Ovary (tissue), 7 donors: ENCODE measurements at regions not wholly inside any gene's neighbourhood (a gene's known extent, or its start where the extent isn't known, plus 50 kb on each side); places are given as distances from the start of the nearest gene placed in this dataset.

Experiments
- DNase-seq, 5 donors: peaks; one replicate each; pipeline ENCODE4 v3.0.0-alpha.2; 2019 to 2020
- H3K27ac ChIP-seq, 2 donors: fragments of 200-600 bp; one replicate each; pipeline versions ENCODE4 v1.5.1 to v1.8.0; 2019 to 2022
- H3K27me3 ChIP-seq: fragments of 200-600 bp; one replicate; pipeline ENCODE4 v1.8.0; 2022
- H3K36me3 ChIP-seq: fragments of 200-600 bp; sonication (generic); one replicate; pipeline ENCODE4 v1.5.1; 2019
- H3K4me1 ChIP-seq: one replicate; pipeline ENCODE4 v1.8.1; 2013; ENCODE audit warnings: mild to moderate bottlenecking, moderate library complexity; ENCODE audit not compliant: insufficient read depth
- H3K4me3 ChIP-seq: fragments of 200-600 bp; sonication (generic); one replicate; pipeline ENCODE4 v1.5.1; 2017
- H3K9me3 ChIP-seq, 2 donors: fragments of 200-600 bp in 1 of 2; sonication (generic) in 1 of 2; one replicate each; pipeline versions ENCODE4 v1.5.1 to v1.8.1; 2013 to 2019; ENCODE audit warnings: mild to moderate bottlenecking in 1 of 2, moderate library complexity in 1 of 2
- CTCF ChIP-seq, 3 donors: fragments of 450-650 bp in 2 of 3; fragments of 200-600 bp in 1 of 3; IDR thresholded peaks; one replicate each; pipeline versions ENCODE4 v1.5.1 to v1.8.0; 2016 to 2022; ENCODE audit warnings: antibody characterized with exemption in 3 of 3, mild to moderate bottlenecking in 1 of 3
- EP300 ChIP-seq: sonication (generic); formaldehyde crosslinking; IDR thresholded peaks from one replicate; pipeline ENCODE4 v1.6.1; 2017; ENCODE audit warnings: antibody characterized with exemption
- POLR2A ChIP-seq: fragments of 450-650 bp; IDR thresholded peaks from one replicate; pipeline ENCODE4 v1.6.1; 2017; ENCODE audit warnings: antibody characterized with exemption, mild to moderate bottlenecking, moderate library complexity
- WGBS, 3 donors: extraction: QIAGEN DNeasy Blood & Tissue Kit in 1 of 3; methylation state at CpG; one replicate each; pipeline versions ENCODE4 v1.1.5 to v1.1.7; 2013 to 2017; 5-methylcytosine and 5-hydroxymethylcytosine counted together
- intact Hi-C, 4 donors: fragments of 100-400 bp; cut with DNase I; formaldehyde crosslinking; loops; one replicate each; pipeline versions ENCODE4 v1.11.0 to v1.15.1; 2022 to 2023
- donor health status: DM: no; HTN: no; CAD: no; lungs with moderate emphysema.
- donor health status: DM: no; HTN: no; CAD: no.
- donor health status: Bipolar disorder and iron deficiency.
- donor health status: DM: no; HTN: no; CAD: no.
- donor health status: DM: yes; HTN: yes; CAD: no.

- Histone ChIP-seq H3K4me1 (peaks cover 5% of the 10 kb centered on the region), H3K4me3 (no peak overlapping the region), H3K27ac (no peak overlapping the region), H3K36me3 (no peaks in the 10 kb centered on the region), H3K27me3 (no peaks in the 10 kb centered on the region), H3K9me3 (no peaks in the 10 kb centered on the region)
- 85 to 90% (median 89%) methylated on average over 2 of the region's 2 CpGs for WGBS, 3 donors
- TF ChIP-seq POLR2A (no peak), EP300 (no peak), CTCF (IDR thresholded peaks at IDR 0.05) (no peak)
- intact Hi-C loops: no loop called here
- no peak for DNase-seq
These were observed 375.0 kb downstream of the ETS1 start for GRCh38 chr11:128212324-128212723.

GRCh38 chr11:128210148-128210940, 377.0 kb downstream of the ETS1 start:
- H3K27me3 ChIP-seq: no peaks in the 10 kb centered on the region
- TF ChIP-seq POLR2A (no peak), EP300 (no peak), CTCF (IDR thresholded peaks at IDR 0.05) (no peak)
- H3K27ac ChIP-seq: no peak overlapping the region
- DNase-seq: no peak
- H3K9me3 ChIP-seq: no peaks in the 10 kb centered on the region
- intact Hi-C loops: no loop called here
- no peaks in the 10 kb centered on the region for H3K36me3 ChIP-seq
- H3K4me1 ChIP-seq: peaks cover 5% of the 10 kb centered on the region
- no peak overlapping the region for H3K4me3 ChIP-seq
- WGBS, 3 donors: 17 to 34% (median 25%) methylated on average over 3 of the region's 3 CpGs

GRCh38 chr11:128209138-128209435, 378.3 kb downstream of the ETS1 start:
- intact Hi-C loops: no loop called here
- Histone ChIP-seq H3K4me3 (no peak overlapping the region), H3K4me1 (peaks cover 5% of the 10 kb centered on the region), H3K27me3 (no peaks in the 10 kb centered on the region), H3K27ac (no peak overlapping the region), H3K9me3 (no peaks in the 10 kb centered on the region), H3K36me3 (no peaks in the 10 kb centered on the region)
- TF ChIP-seq POLR2A (no peak), EP300 (no peak), CTCF (IDR thresholded peaks at IDR 0.05) (no peak)
- DNase-seq: no peak

DNA sequence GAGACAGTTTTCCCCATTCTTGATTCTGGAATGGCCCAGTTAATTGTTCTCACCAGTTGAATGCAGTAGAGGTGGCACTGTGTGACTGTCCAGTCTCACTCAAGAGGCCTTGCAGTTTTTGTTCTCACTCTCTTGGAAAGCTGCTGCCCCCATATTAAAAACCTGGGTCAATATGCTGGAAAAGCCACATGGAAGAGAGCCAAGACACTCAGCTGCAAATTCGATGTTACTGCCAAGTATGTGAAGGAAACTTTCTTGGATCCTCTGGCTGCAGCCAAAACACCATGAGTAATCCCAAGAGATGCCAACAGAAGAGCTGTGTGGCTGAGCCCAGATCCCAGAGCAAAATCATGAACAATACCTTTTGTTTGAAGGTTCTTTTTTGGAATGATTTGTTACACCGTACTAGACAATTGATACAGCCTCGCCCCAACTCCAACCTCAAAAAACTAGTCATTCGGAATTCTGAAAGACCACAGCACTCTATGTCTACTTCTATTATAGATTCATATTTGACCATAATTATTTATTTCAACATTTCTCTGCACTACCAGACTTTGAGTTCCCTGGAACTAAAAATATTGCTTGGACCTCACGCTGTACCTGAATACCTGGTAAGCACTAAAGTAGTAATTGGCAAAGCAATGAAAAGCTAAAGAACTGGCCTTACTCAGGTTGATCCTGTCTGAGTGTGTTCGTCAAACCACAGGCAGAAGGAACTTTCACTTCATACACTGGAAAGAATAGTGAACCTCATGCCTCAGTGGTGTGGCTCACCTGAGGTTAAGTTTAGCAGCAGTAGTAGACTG, 378.8 kb downstream of the ETS1 start:
- no peak for TF ChIP-seq EP300
- TF ChIP-seq POLR2A: no peak
- no peak for TF ChIP-seq CTCF (IDR thresholded peaks at IDR 0.05)
- intact Hi-C loops: no loop called here
- Histone ChIP-seq H3K4me1 (peaks cover 5% of the 10 kb centered on the region), H3K4me3 (no peak overlapping the region), H3K27me3 (no peaks in the 10 kb centered on the region), H3K27ac (no peak overlapping the region), H3K36me3 (no peaks in the 10 kb centered on the region), H3K9me3 (no peaks in the 10 kb centered on the region)
- WGBS, 3 donors: 42 to 50% (median 48%) methylated on average over 6 of the region's 6 CpGs
- DNase-seq: peak in 4 of 5 donors; percentile 22 to 43 (median 30)
